ENCODE measurements at regions not wholly inside any gene's neighbourhood (a gene's known extent, or its start where the extent isn't known, plus 50 kb on each side); places are given as distances from the start of the nearest gene placed in this dataset.

- Histone ChIP-seq H3K36me3 (no peaks in the 10 kb centered on the region), H3K9me3 (no peaks in the 10 kb centered on the region), H3K4me1 (no peaks in the 10 kb centered on the region), H3K27ac (no peak overlapping the region), H3K27me3 (no peaks in the 10 kb centered on the region), H3K4me3 (no peak overlapping the region)
- no peak for DNase-seq
- TF ChIP-seq POLR2A (IDR thresholded peaks at IDR 0.05) (no peak), CTCF (IDR thresholded peaks at IDR 0.05) (no peak)
These were observed 69.0 kb upstream of the SPANXN1 start for GRCh38 chrX:145178268-145178667.

GRCh38 chrX:145190801-145191389, 56.4 kb upstream of the SPANXN1 start:
- no peaks in the 10 kb centered on the region for H3K27me3 ChIP-seq
- DNase-seq: no peak
- no peak overlapping the region for H3K4me3 ChIP-seq
- H3K36me3 ChIP-seq: no peaks in the 10 kb centered on the region
- no peak for TF ChIP-seq POLR2A (IDR thresholded peaks at IDR 0.05)
- peak in 3 of 6 experiments; percentile 7 to 23 (median 12) for TF ChIP-seq CTCF (IDR thresholded peaks at IDR 0.05)
- no peak overlapping the region for H3K27ac ChIP-seq
- H3K4me1 ChIP-seq: no peaks in the 10 kb centered on the region
- no peaks in the 10 kb centered on the region for H3K9me3 ChIP-seq
